HEK293T (cell line): ENCODE measurements at regions not wholly inside any gene's neighbourhood (a gene's known extent, or its start where the extent isn't known, plus 50 kb on each side); places are given as distances from the start of the nearest gene placed in this dataset.

ENCODE experiments used
- CTBP1 ChIP-seq: fragments of 450-650 bp; IDR thresholded peaks from 2 replicates; pipeline ENCODE4 v1.6.1; 2016; ENCODE audit warnings: borderline replicate concordance
- SP1 ChIP-seq: fragments of 450-650 bp; IDR thresholded peaks from 2 replicates; pipeline ENCODE4 v1.6.1; 2017
- ZNF384 ChIP-seq: fragments of 450-650 bp; IDR thresholded peaks from 2 replicates; pipeline ENCODE4 v1.6.1; 2016

DNA sequence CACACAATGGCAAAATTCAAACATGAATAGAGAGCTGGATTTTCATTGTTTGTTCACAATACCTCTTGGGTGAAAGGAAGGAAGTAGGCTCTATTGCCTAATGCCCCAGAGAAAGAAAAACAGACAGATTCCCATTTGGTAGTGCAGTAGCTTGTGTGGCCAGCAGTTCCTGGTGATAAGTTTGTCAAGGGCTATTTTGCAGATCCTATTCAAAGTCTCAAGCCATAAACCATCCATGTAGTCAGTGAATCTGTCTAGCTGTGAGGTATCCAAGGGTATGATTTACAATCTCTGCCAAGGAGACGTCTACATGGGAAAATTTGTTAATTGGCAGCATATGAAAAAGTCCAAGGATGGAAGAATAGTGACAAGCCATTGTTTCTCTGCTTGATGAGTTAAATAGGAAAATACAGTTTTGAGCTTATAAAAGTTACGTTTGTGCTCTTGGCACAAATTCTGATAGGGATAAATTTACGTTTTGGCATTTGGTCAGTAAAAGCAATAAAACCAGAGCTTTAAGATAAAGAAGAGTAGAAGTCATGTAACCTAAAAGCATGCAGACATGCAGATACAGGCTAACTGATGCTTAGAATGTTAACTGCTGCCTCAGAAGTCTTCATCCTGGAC, 269.1 kb downstream of the GATA3 start:
- TF ChIP-seq ZNF384, result no peak
- no peak for TF ChIP-seq SP1
- TF ChIP-seq CTBP1, result no peak
